ENCODE measurements at regions not wholly inside any gene's neighbourhood (a gene's known extent, or its start where the extent isn't known, plus 50 kb on each side); places are given as distances from the start of the nearest gene placed in this dataset.

GRCh38 chr10:104581884-104582601 is 59.0 kb upstream of the SORCS3 start:
- no peaks in the 10 kb centered on the region for H3K79me2 ChIP-seq (ENCODE audit: insufficient read depth, low read length)
- 18% methylated on average over 5 of the region's 5 CpGs for WGBS (ENCODE audit: low lambda C conversion rate)
- H3K4me3 ChIP-seq (replicated peaks in 1 of 3; ENCODE audit: insufficient read depth in 1 of 3, low read depth in 2 of 3, low read length in 3 of 3), result no peak overlapping the region
- FAIRE-seq, result no peak
- intact Hi-C loops (cut with micrococcal nuclease; ENCODE audit: unreplicated experiment), result loop anchor here (2.0 kb wide), 2 partner anchors 33 to 41 kb away; no protein-coding TSS in a partner anchor
- in situ Hi-C loops (cut with HindIII; ENCODE audit: extremely low pct_ligation_motif_present, low pct_unique_long_range_greater_than_20kb), result loop anchor here (5.0 kb wide), 1 partner anchor 35 kb away; no protein-coding TSS in a partner anchor
- H4K20me1 ChIP-seq (ENCODE audit: insufficient read depth, low read length), result 0 out of 2 replicates have a peak, but pooled peaks cover 3% of the 10 kb centered on the region
- 0 out of 2 replicates have a peak, but pooled peaks cover 6% of the 10 kb centered on the region for H3K4me1 ChIP-seq (ENCODE audit: insufficient read depth, low read length)
- no peak for ATAC-seq
- H3K27me3 ChIP-seq (ENCODE audit: control insufficient read depth in 1 of 2, insufficient read depth in 2 of 2, low read length in 2 of 2), result peaks cover 0 to 18% of the 10 kb centered on the region in 2 experiments; a peak in 2 of 5 replicates
- H3K9me3 ChIP-seq (ENCODE audit: low read length), result no peaks in the 10 kb centered on the region
- no peaks in the 10 kb centered on the region for H3K36me3 ChIP-seq (replicated peaks in 1 of 2; ENCODE audit: control insufficient read depth in 1 of 2, insufficient read depth in 2 of 2, low read length in 2 of 2)
- no peak overlapping the region for H3K9ac ChIP-seq (ENCODE audit: insufficient read depth, low read depth, low read length)
- BruUV-seq (replicated peaks), result no TSS peak
- no peak overlapping the region for H3K4me2 ChIP-seq (ENCODE audit: low read depth, low read length)
- no peak overlapping the region for H3K27ac ChIP-seq (ENCODE audit: extremely low read length, insufficient read depth, low read length)
- CTCF ChIA-PET (ENCODE audit: low intra/inter-chr PET ratio, low total read pairs), result interaction anchor here (1.6 kb wide), 1 partner anchor 40 kb away, joined by 6 read pairs; no protein-coding TSS in a partner anchor
- POLR2A ChIA-PET, result no interaction called here
- H2AFZ ChIP-seq (ENCODE audit: low read length), result no peak overlapping the region
- no peak for TF ChIP-seq PCBP2 (optimal IDR thresholded peaks at IDR 0.05; ENCODE audit: low read depth, low read length, poor library complexity, severe bottlenecking)
- DNase-seq (ENCODE audit: low spot score), result no peak

GRCh38 chr10:104582602-104582951 is 58.5 kb upstream of the SORCS3 start:
- H3K9ac ChIP-seq (ENCODE audit: insufficient read depth, low read depth, low read length), result no peak overlapping the region
- H3K27me3 ChIP-seq (ENCODE audit: control insufficient read depth in 1 of 2, insufficient read depth in 2 of 2, low read length in 2 of 2), result peaks cover 0 to 16% of the 10 kb centered on the region in 2 experiments; a peak in 2 of 5 replicates
- no peaks in the 10 kb centered on the region for H3K36me3 ChIP-seq (replicated peaks in 1 of 2; ENCODE audit: control insufficient read depth in 1 of 2, insufficient read depth in 2 of 2, low read length in 2 of 2)
- H3K4me3 ChIP-seq (replicated peaks in 1 of 3; ENCODE audit: insufficient read depth in 1 of 3, low read depth in 2 of 3, low read length in 3 of 3), result no peak overlapping the region
- ATAC-seq, result no peak
- WGBS (ENCODE audit: low lambda C conversion rate), result 20% methylated on average over 4 of the region's 4 CpGs
- no peaks in the 10 kb centered on the region for H3K9me3 ChIP-seq (ENCODE audit: low read length)
- no peak overlapping the region for H3K4me2 ChIP-seq (ENCODE audit: low read depth, low read length)
- DNase-seq (ENCODE audit: low spot score), result no peak
- intact Hi-C loops (cut with micrococcal nuclease; ENCODE audit: unreplicated experiment) (no loop called here), in situ Hi-C loops (cut with HindIII; ENCODE audit: extremely low pct_ligation_motif_present, low pct_unique_long_range_greater_than_20kb) (loop anchor here (5.0 kb wide), 1 partner anchor 35 kb away; no protein-coding TSS in a partner anchor)
- 0 out of 2 replicates have a peak, but pooled peaks cover 6% of the 10 kb centered on the region for H3K4me1 ChIP-seq (ENCODE audit: insufficient read depth, low read length)
- H4K20me1 ChIP-seq (ENCODE audit: insufficient read depth, low read length), result 0 out of 2 replicates have a peak, but pooled peaks cover 3% of the 10 kb centered on the region
- no peak overlapping the region for H2AFZ ChIP-seq (ENCODE audit: low read length)
- ChIA-PET CTCF (ENCODE audit: low intra/inter-chr PET ratio, low total read pairs) (no interaction called here), POLR2A (no interaction called here)
- H3K27ac ChIP-seq (ENCODE audit: extremely low read length, insufficient read depth, low read length), result no peak overlapping the region
- FAIRE-seq, result no peak
- TF ChIP-seq MXI1 (IDR thresholded peaks at IDR 0.05; ENCODE audit: borderline replicate concordance, low read depth, low read length) (no peak), MTF1 (CRISPR knock-in tag; IDR thresholded peaks at IDR 0.05) (no peak), ARNT (IDR thresholded peaks at IDR 0.05) (no peak), ZNF883 (CRISPR knock-in tag; IDR thresholded peaks at IDR 0.05; ENCODE audit: not compliant biosample characterization) (no peak), ZSCAN29 (CRISPR knock-in tag; conservative IDR thresholded peaks at IDR 0.05) (no peak), PHF20 (CRISPR knock-in tag; IDR thresholded peaks at IDR 0.05) (no peak), ZNF7 (CRISPR knock-in tag; IDR thresholded peaks at IDR 0.05) (no peak), ZNF781 (CRISPR knock-in tag; IDR thresholded peaks at IDR 0.05; ENCODE audit: borderline replicate concordance, not compliant biosample characterization) (no peak), ZNF709 (CRISPR knock-in tag; IDR thresholded peaks at IDR 0.05) (no peak), ZNF234 (CRISPR knock-in tag; conservative IDR thresholded peaks at IDR 0.05) (no peak), GZF1 (CRISPR knock-in tag; IDR thresholded peaks at IDR 0.05) (no peak)
- BruUV-seq (replicated peaks), result no TSS peak
- no peaks in the 10 kb centered on the region for H3K79me2 ChIP-seq (ENCODE audit: insufficient read depth, low read length)
